ENCODE measurements at regions not wholly inside any gene's neighbourhood (a gene's known extent, or its start where the extent isn't known, plus 50 kb on each side); places are given as distances from the start of the nearest gene placed in this dataset.

DNA sequence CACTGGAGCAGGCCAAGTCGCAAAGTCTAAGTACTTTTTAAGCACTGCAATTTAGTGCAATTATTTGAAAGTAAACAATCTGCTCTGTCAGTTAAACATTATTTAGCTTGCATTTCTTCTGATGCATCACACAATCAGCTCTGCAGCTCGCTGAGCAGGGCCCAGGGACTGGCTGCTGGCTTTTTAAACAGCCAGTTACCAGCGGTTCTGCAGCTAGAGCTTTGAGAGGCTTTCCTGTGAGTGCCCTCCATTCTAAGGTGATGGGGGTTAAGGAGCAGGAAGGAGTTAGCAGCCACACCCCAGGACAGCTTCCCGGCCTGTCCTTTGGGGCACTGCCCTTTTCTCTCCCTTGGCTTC is 154.3 kb downstream of the SALL1 start:
- no peak for DNase-seq (ENCODE audit: low read depth, low spot score)
- no peaks in the 10 kb centered on the region for H3K27me3 ChIP-seq (ENCODE audit: control insufficient read depth in 2 of 2, insufficient read depth in 2 of 2, low read length in 2 of 2)
- H3K9me3 ChIP-seq (replicated peaks; ENCODE audit: control insufficient read depth, insufficient read depth, low read length) = peaks cover 2% of the 10 kb centered on the region
- TF ChIP-seq MYC (IDR thresholded peaks at IDR 0.05; ENCODE audit: low read depth, low read length) = no peak
- TF ChIP-seq GATA2 (IDR thresholded peaks at IDR 0.05; ENCODE audit: insufficient read depth, insufficient read length, low read depth, low read length) = no peak
- no peak for TF ChIP-seq POLR2AphosphoS5 (IDR thresholded peaks at IDR 0.05; ENCODE audit: insufficient read depth, low read depth, low read length)
- TF ChIP-seq MAX (IDR thresholded peaks at IDR 0.05; ENCODE audit: insufficient read depth, insufficient read length) = no peak
- TF ChIP-seq CTCF (IDR thresholded peaks at IDR 0.05; ENCODE audit: extremely low read depth in 1 of 2, insufficient read depth in 1 of 2, low read depth in 1 of 2, low read length in 2 of 2) = no peak
- no peak for TF ChIP-seq POLR2A (IDR thresholded peaks at IDR 0.05; ENCODE audit: low read depth, low read length)
- TF ChIP-seq EZH2 (IDR thresholded peaks at IDR 0.05; ENCODE audit: borderline replicate concordance, low read depth, low read length, severe bottlenecking) = no peak
- no peak for TF ChIP-seq JUN (IDR thresholded peaks at IDR 0.05; ENCODE audit: borderline replicate concordance, insufficient read depth, insufficient read length, low read depth)
- no peak for TF ChIP-seq FOS (IDR thresholded peaks at IDR 0.05; ENCODE audit: borderline replicate concordance, insufficient read depth, low read length)
- intact Hi-C loops (cut with micrococcal nuclease) = no loop called here
- no peak overlapping the region for H3K27ac ChIP-seq (ENCODE audit: insufficient read depth, low read depth, low read length)
- ChIA-PET CTCF (interaction anchor here (0.6 kb wide), 1 partner anchor 250 kb away, joined by 3 read pairs; no protein-coding TSS in a partner anchor), POLR2A (no interaction called here)
- H2AFZ ChIP-seq (ENCODE audit: low read depth, low read length) = no peak overlapping the region
- dilution Hi-C loops (cut with MboI; ENCODE audit: extremely low pct_ligation_motif_present, low sequenced_read_pairs) = no loop called here
- no peaks in the 10 kb centered on the region for H3K36me3 ChIP-seq (ENCODE audit: control insufficient read depth in 2 of 2, extremely low read depth in 1 of 2, insufficient read depth in 2 of 2, low read length in 2 of 2)
- no peak overlapping the region for H3K4me3 ChIP-seq (replicated peaks in 1 of 3; ENCODE audit: insufficient read depth in 1 of 3, low read depth in 1 of 3, low read length in 3 of 3)
- H4K20me1 ChIP-seq (replicated peaks; ENCODE audit: control insufficient read depth, extremely low read depth, insufficient read depth, low read length) = no peaks in the 10 kb centered on the region
- no TSS peak for BruUV-seq (replicated peaks)
- H3K79me2 ChIP-seq (ENCODE audit: control insufficient read depth, insufficient read depth, low read length) = no peaks in the 10 kb centered on the region
- no peak for FAIRE-seq
- no peaks in the 10 kb centered on the region for H3K9me1 ChIP-seq (replicated peaks; ENCODE audit: control insufficient read depth, extremely low read depth, insufficient read depth, low read length)
- no peaks in the 10 kb centered on the region for H3K4me1 ChIP-seq (ENCODE audit: control insufficient read depth, extremely low read depth, insufficient read depth, low read length)
- H3K9ac ChIP-seq (replicated peaks; ENCODE audit: extremely low read depth, insufficient read depth, low read length) = no peak overlapping the region
- H3K4me2 ChIP-seq (ENCODE audit: insufficient read depth, low read length) = no peak overlapping the region

Measured in endothelial cell of umbilical vein (primary cell).